PFSK-1 (cell line): ENCODE measurements at regions not wholly inside any gene's neighbourhood (a gene's known extent, or its start where the extent isn't known, plus 50 kb on each side); places are given as distances from the start of the nearest gene placed in this dataset.

Experiments used
- FOXP2 ChIP-seq: optimal IDR thresholded peaks from 2 replicates; pipeline ENCODE3; 2011; ENCODE audit warnings: borderline replicate concordance, control low read depth, inconsistent platforms; ENCODE audit not compliant: insufficient read depth; ENCODE audit errors: extremely low read length, extremely low read depth
- POLR2AphosphoS5 ChIP-seq: IDR thresholded peaks from 2 replicates; pipeline ENCODE4 v1.6.1; 2012; ENCODE audit warnings: low read depth, mild to moderate bottlenecking, control low read depth, low read length, moderate library complexity
- SIN3A ChIP-seq: IDR thresholded peaks from 2 replicates; pipeline ENCODE4 v1.6.1; 2012; ENCODE audit warnings: mild to moderate bottlenecking, low read length, moderate library complexity, borderline replicate concordance; ENCODE audit not compliant: insufficient read depth
- TAF1 ChIP-seq: IDR thresholded peaks from 2 replicates; pipeline ENCODE4 v1.6.1; 2012; ENCODE audit warnings: low read length, control low read depth, borderline replicate concordance; ENCODE audit not compliant: insufficient read depth
- TF ChIP-seq, protein P1 (sequence below), 2 experiments: IDR thresholded peaks; 2 replicates each; pipeline versions ENCODE4 v1.6.1 to v1.8.0; 2011 to 2012; ENCODE audit warnings: low read depth in 2 of 2, low read length in 2 of 2, control low read depth in 1 of 2, inconsistent platforms in 1 of 2, mild to moderate bottlenecking in 1 of 2, moderate library complexity in 1 of 2; ENCODE audit not compliant: insufficient read depth in 1 of 2

DNA sequence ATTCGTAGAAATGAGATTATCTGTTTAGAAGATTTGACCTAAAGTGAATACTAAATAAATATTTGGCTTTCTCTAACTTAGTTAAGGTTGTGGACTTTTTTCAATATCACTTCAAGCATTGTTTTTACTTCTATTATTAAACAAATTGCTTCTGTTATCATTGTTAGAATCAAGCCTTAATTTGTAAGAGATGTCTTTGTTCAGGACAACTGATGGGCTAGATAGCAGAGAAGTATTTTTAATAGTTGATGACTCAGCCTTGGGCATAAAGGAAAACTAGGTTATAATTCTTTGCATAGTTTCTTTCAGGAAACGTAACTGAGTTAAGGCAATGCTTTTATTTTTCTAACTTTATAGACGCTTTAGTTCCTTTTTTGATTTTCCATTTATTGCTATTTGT lies 128.8 kb upstream of the SMIM30 start:
- no peak for TF ChIP-seq TAF1
- no peak for TF ChIP-seq SIN3A
- TF ChIP-seq, protein P1, sequence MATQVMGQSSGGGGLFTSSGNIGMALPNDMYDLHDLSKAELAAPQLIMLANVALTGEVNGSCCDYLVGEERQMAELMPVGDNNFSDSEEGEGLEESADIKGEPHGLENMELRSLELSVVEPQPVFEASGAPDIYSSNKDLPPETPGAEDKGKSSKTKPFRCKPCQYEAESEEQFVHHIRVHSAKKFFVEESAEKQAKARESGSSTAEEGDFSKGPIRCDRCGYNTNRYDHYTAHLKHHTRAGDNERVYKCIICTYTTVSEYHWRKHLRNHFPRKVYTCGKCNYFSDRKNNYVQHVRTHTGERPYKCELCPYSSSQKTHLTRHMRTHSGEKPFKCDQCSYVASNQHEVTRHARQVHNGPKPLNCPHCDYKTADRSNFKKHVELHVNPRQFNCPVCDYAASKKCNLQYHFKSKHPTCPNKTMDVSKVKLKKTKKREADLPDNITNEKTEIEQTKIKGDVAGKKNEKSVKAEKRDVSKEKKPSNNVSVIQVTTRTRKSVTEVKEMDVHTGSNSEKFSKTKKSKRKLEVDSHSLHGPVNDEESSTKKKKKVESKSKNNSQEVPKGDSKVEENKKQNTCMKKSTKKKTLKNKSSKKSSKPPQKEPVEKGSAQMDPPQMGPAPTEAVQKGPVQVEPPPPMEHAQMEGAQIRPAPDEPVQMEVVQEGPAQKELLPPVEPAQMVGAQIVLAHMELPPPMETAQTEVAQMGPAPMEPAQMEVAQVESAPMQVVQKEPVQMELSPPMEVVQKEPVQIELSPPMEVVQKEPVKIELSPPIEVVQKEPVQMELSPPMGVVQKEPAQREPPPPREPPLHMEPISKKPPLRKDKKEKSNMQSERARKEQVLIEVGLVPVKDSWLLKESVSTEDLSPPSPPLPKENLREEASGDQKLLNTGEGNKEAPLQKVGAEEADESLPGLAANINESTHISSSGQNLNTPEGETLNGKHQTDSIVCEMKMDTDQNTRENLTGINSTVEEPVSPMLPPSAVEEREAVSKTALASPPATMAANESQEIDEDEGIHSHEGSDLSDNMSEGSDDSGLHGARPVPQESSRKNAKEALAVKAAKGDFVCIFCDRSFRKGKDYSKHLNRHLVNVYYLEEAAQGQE (IDR thresholded peaks at IDR 0.05; ENCODE audit: insufficient read depth in 1 of 2, low read depth in 2 of 2, low read length in 2 of 2) = no peak
- no peak for TF ChIP-seq POLR2AphosphoS5
- TF ChIP-seq FOXP2 = no peak

GRCh38 chr7:113246738-113247137 lies 128.4 kb upstream of the SMIM30 start:
- TF ChIP-seq SIN3A (no peak), FOXP2 (no peak), POLR2AphosphoS5 (no peak)

DNA sequence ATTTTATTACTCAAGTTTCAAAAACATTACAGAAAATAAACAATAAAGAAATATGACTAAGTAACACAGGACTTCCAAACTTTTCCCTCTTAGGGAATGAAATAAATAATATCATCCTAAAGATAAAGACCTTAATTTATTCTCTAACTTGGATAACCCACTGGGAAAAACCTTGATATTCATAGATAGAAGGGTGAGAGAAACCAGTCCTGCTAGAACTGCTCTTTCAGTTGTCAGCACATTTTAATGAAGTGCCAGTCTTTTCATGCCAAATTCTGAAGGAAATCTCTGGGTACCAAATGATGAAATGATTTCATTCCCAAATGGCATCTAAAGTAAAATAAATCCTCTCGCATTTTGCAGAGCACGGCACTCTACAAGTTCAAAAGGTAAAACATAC lies 114.5 kb upstream of the SMIM30 start:
- TF ChIP-seq TAF1 (no peak), POLR2AphosphoS5 (no peak), FOXP2 (no peak), SIN3A (no peak)
- TF ChIP-seq, protein P1 (IDR thresholded peaks at IDR 0.05; ENCODE audit: insufficient read depth in 1 of 2, low read depth in 2 of 2, low read length in 2 of 2) = no peak

DNA sequence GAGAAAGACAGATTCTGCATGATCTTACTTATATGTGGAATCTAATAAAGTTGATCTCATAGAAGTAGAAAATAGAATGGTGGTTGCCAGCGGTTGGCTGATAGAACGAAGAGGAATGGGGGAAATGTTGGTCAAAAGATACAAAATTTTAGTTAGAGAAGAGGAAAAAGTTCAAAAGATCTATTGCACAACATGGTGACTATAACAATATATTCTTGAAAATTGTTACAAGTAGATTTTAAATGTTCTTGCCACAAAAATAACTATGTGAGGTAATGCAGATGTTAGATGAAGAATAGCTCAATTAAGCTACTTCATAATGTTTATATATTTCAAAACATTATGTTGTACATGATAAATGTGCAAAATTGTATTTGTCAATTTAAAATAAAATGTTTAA lies 112.3 kb upstream of the SMIM30 start:
- TF ChIP-seq TAF1 (no peak), POLR2AphosphoS5 (no peak), SIN3A (no peak), FOXP2 (no peak)
- TF ChIP-seq, protein P1 (IDR thresholded peaks at IDR 0.05; ENCODE audit: insufficient read depth in 1 of 2, low read depth in 2 of 2, low read length in 2 of 2) = no peak

DNA sequence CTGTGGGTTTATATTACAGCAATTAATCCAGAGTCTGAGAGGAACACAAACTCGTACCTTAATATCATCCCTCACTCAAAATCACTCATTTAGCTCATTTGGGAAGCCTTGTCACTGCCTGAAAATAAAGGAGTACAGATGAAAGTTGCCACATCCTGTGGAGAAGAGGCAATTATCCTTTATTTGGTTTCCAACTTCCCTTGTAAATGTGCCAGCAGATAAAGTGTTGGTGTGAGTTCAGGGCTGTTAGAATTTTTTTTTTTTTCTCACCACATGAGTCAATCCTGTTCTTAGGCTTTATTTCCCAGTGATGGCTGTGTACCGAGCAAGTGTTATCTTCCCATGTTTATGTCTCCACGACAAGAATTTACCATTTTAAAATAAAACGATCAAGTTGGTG lies 99.0 kb upstream of the SMIM30 start:
- TF ChIP-seq POLR2AphosphoS5 (no peak), SIN3A (no peak), TAF1 (no peak), FOXP2 (no peak)
- TF ChIP-seq, protein P1 (IDR thresholded peaks at IDR 0.05; ENCODE audit: insufficient read depth in 1 of 2, low read depth in 2 of 2, low read length in 2 of 2) = no peak
